Endothelial cell of umbilical vein (primary cell): ENCODE measurements at regions not wholly inside any gene's neighbourhood (a gene's known extent, or its start where the extent isn't known, plus 50 kb on each side); places are given as distances from the start of the nearest gene placed in this dataset.

ENCODE experiments used
- BruUV-seq: library from RNA; stranded (reverse); fragments of 400-500 nt; replicated peaks from 2 replicates; lab custom pipeline; 2021; lab: Mats Ljungman, UMichigan
- CTCF ChIA-PET: fragments of 300-600, 350-600 bp; sonication (Branson Sonifier 250); formaldehyde crosslinking; loops from one replicate; lab custom pipeline; 2021; ENCODE audit warnings: antibody characterized with exemption, inconsistent platforms; lab: Charles Lee
- POLR2A ChIA-PET: fragments of 300-600, 350-600 bp; sonication (Branson Sonifier 250); formaldehyde crosslinking; loops from one replicate; lab custom pipeline; 2021; ENCODE audit warnings: antibody characterized with exemption, inconsistent platforms; lab: Charles Lee
- DNase-seq: peaks from one replicate; pipeline ENCODE4 v3.0.0-alpha.2; 2011; ENCODE audit warnings: low read depth, low spot score
- FAIRE-seq: peaks from 2 replicates; lab custom pipeline; 2011; peaks lifted over from hg19 to GRCh38; lab: Jason Lieb, UNC
- H2AFZ ChIP-seq: 2 replicates; pipeline ENCODE4 v1.6.0; 2012; ENCODE audit warnings: low read depth, low read length, control low read depth, inconsistent platforms
- H3K27ac ChIP-seq: 2 replicates; pipeline ENCODE4 v1.5.1; 2011; ENCODE audit warnings: low read depth, mild to moderate bottlenecking, control low read depth, low read length, moderate library complexity; ENCODE audit not compliant: insufficient read depth
- H3K27me3 ChIP-seq, 2 experiments: 2 replicates each; pipeline versions ENCODE4 v1.6.0 to v1.6.1; 2011; ENCODE audit warnings: low read length in 2 of 2, mixed read lengths in 1 of 2; ENCODE audit not compliant: control insufficient read depth in 2 of 2, insufficient read depth in 2 of 2
- H3K36me3 ChIP-seq, 2 experiments: 2 replicates in 1 of 2; 3 replicates in 1 of 2; pipeline ENCODE4 v1.5.1; 2011; ENCODE audit warnings: low read length in 2 of 2, mild to moderate bottlenecking in 1 of 2, moderate library complexity in 1 of 2; ENCODE audit not compliant: control insufficient read depth in 2 of 2, insufficient read depth in 2 of 2; ENCODE audit errors: extremely low read depth in 1 of 2
- H3K4me1 ChIP-seq: 3 replicates; pipeline ENCODE4 v1.5.1; 2011; ENCODE audit warnings: mild to moderate bottlenecking, low read length; ENCODE audit not compliant: control insufficient read depth, insufficient read depth; ENCODE audit errors: extremely low read depth
- H3K4me2 ChIP-seq: 2 replicates; pipeline ENCODE4 v1.6.1; 2011; ENCODE audit warnings: low read length, control low read depth, mixed read lengths; ENCODE audit not compliant: insufficient read depth
- H3K4me3 ChIP-seq, 3 experiments: fragments of 200-600 bp in 1 of 3; sonication (generic), shearing (Covaris generic) in 1 of 3; replicated peaks in 1 of 3; 2 replicates each; pipeline ENCODE4 v1.5.1; 2011 to 2016; ENCODE audit warnings: control low read depth in 3 of 3, low read length in 3 of 3, mild to moderate bottlenecking in 2 of 3, inconsistent platforms in 1 of 3, low read depth in 1 of 3, moderate library complexity in 1 of 3; ENCODE audit not compliant: insufficient read depth in 1 of 3
- H3K79me2 ChIP-seq: 2 replicates; pipeline ENCODE4 v1.6.0; 2012; ENCODE audit warnings: low read length, inconsistent platforms; ENCODE audit not compliant: control insufficient read depth, insufficient read depth
- H3K9ac ChIP-seq: replicated peaks from 2 replicates; pipeline ENCODE3; 2011; ENCODE audit warnings: low read length, control low read depth; ENCODE audit not compliant: insufficient read depth; ENCODE audit errors: extremely low read depth
- H3K9me1 ChIP-seq: replicated peaks from 3 replicates; pipeline ENCODE4 v1.6.0; 2011; ENCODE audit warnings: mild to moderate bottlenecking, low read length; ENCODE audit not compliant: control insufficient read depth, insufficient read depth; ENCODE audit errors: extremely low read depth
- H3K9me3 ChIP-seq: replicated peaks from 2 replicates; pipeline ENCODE4 v1.5.1; 2012; ENCODE audit warnings: low read length, inconsistent platforms; ENCODE audit not compliant: control insufficient read depth, insufficient read depth
- H4K20me1 ChIP-seq: replicated peaks from 2 replicates; pipeline ENCODE3; 2011; ENCODE audit warnings: mild to moderate bottlenecking, low read length; ENCODE audit not compliant: control insufficient read depth, insufficient read depth; ENCODE audit errors: extremely low read depth
- EZH2 ChIP-seq: IDR thresholded peaks from 2 replicates; pipeline ENCODE4 v1.6.1; 2012; ENCODE audit warnings: borderline replicate concordance, low read depth, mild to moderate bottlenecking, moderate library complexity, low read length, inconsistent platforms; ENCODE audit not compliant: severe bottlenecking
- FOS ChIP-seq: IDR thresholded peaks from 2 replicates; pipeline ENCODE4 v1.6.1; 2011; ENCODE audit warnings: mild to moderate bottlenecking, low read length, moderate library complexity, borderline replicate concordance; ENCODE audit not compliant: insufficient read depth
- GATA2 ChIP-seq: IDR thresholded peaks from 2 replicates; pipeline ENCODE4 v1.7.0; 2011; ENCODE audit warnings: low read depth, mild to moderate bottlenecking, moderate library complexity, mixed read lengths, low read length; ENCODE audit not compliant: insufficient read length, insufficient read depth
- JUN ChIP-seq: IDR thresholded peaks from 2 replicates; pipeline ENCODE4 v1.6.1; 2011; ENCODE audit warnings: borderline replicate concordance, low read depth; ENCODE audit not compliant: insufficient read length, insufficient read depth
- MAX ChIP-seq: IDR thresholded peaks from 2 replicates; pipeline ENCODE4 v1.6.1; 2011; ENCODE audit not compliant: insufficient read depth, insufficient read length
- MYC ChIP-seq: IDR thresholded peaks from one replicate; pipeline ENCODE4 v1.6.1; 2011; ENCODE audit warnings: mild to moderate bottlenecking, low read depth, low read length
- POLR2A ChIP-seq: IDR thresholded peaks from 2 replicates; pipeline ENCODE4 v1.6.1; 2012; ENCODE audit warnings: low read depth, mild to moderate bottlenecking, control low read depth, low read length
- POLR2AphosphoS5 ChIP-seq: IDR thresholded peaks from 2 replicates; pipeline ENCODE4 v1.6.1; 2012; ENCODE audit warnings: low read depth, mild to moderate bottlenecking, control low read depth, low read length, moderate library complexity; ENCODE audit not compliant: insufficient read depth
- dilution Hi-C: fragments of 300-500 bp; cut with MboI; formaldehyde crosslinking; loops from one replicate; pipeline ENCODE4 v1.15.0; 2019; ENCODE audit warnings: low sequenced_read_pairs; ENCODE audit not compliant: extremely low pct_ligation_motif_present
- intact Hi-C: fragments of 100-400 bp; cut with micrococcal nuclease; formaldehyde crosslinking; loops from one replicate; pipeline ENCODE4 v1.10.0; 2022
- TF ChIP-seq, protein P1 (sequence below), 2 donors: IDR thresholded peaks; 1 replicate in 1 of 2; 2 replicates in 1 of 2; pipeline ENCODE4 v1.5.1; 2011; ENCODE audit warnings: low read length in 2 of 2, mild to moderate bottlenecking in 2 of 2, moderate library complexity in 2 of 2, control low read depth in 1 of 2, inconsistent platforms in 1 of 2, low read depth in 1 of 2; ENCODE audit not compliant: insufficient read depth in 1 of 2; ENCODE audit errors: extremely low read depth in 1 of 2

DNA sequence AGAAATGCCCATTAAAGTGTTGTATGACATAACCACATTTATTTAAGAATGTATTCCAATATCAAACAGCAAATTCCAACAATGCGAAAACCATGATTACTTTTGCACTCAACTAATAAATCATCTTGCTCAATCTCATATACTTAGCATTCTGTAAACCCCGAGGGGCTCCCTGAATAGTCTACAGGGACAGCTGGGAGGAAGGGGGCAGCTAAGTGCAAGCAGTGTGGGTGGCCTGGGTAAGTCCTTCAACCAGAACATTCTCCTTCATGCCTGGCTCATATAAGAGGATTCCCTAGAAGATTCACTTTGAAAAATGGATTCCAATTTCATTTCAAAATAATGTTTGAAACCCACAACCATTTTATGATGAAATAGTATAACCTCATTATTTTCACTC, 355.5 kb downstream of the CDC14C start:
- no peaks in the 10 kb centered on the region for H3K79me2 ChIP-seq
- FAIRE-seq: no peak
- no peaks in the 10 kb centered on the region for H3K9me1 ChIP-seq
- H3K27ac ChIP-seq: no peak overlapping the region
- peaks cover 5% of the 10 kb centered on the region for H3K9me3 ChIP-seq
- H3K4me2 ChIP-seq: no peak overlapping the region
- H4K20me1 ChIP-seq: no peaks in the 10 kb centered on the region
- TF ChIP-seq MYC (no peak), EZH2 (no peak), GATA2 (no peak), JUN (no peak), POLR2A (no peak), POLR2AphosphoS5 (no peak), FOS (no peak), MAX (no peak)
- TF ChIP-seq, protein P1, sequence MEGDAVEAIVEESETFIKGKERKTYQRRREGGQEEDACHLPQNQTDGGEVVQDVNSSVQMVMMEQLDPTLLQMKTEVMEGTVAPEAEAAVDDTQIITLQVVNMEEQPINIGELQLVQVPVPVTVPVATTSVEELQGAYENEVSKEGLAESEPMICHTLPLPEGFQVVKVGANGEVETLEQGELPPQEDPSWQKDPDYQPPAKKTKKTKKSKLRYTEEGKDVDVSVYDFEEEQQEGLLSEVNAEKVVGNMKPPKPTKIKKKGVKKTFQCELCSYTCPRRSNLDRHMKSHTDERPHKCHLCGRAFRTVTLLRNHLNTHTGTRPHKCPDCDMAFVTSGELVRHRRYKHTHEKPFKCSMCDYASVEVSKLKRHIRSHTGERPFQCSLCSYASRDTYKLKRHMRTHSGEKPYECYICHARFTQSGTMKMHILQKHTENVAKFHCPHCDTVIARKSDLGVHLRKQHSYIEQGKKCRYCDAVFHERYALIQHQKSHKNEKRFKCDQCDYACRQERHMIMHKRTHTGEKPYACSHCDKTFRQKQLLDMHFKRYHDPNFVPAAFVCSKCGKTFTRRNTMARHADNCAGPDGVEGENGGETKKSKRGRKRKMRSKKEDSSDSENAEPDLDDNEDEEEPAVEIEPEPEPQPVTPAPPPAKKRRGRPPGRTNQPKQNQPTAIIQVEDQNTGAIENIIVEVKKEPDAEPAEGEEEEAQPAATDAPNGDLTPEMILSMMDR (IDR thresholded peaks at IDR 0.05; ENCODE audit: extremely low read depth in 1 of 2, insufficient read depth in 1 of 2, low read depth in 1 of 2, low read length in 2 of 2): no peak
- dilution Hi-C loops (no loop called here), intact Hi-C loops (no loop called here)
- H3K4me1 ChIP-seq: no peaks in the 10 kb centered on the region
- no peak for DNase-seq
- no TSS peak for BruUV-seq
- POLR2A ChIA-PET: no interaction called here
- no peak overlapping the region for H3K9ac ChIP-seq
- CTCF ChIA-PET: no interaction called here
- no peaks in the 10 kb centered on the region for H3K36me3 ChIP-seq
- H3K4me3 ChIP-seq: no peak overlapping the region
- H3K27me3 ChIP-seq: no peaks in the 10 kb centered on the region
- H2AFZ ChIP-seq: no peak overlapping the region
